Endodermal cell (in vitro differentiated cells): ENCODE measurements at regions not wholly inside any gene's neighbourhood (a gene's known extent, or its start where the extent isn't known, plus 50 kb on each side); places are given as distances from the start of the nearest gene placed in this dataset.

Source experiments
- DNase-seq: peaks from one replicate; pipeline ENCODE4 v3.0.0-alpha.2; 2017
- H3K27ac ChIP-seq: 2 replicates; pipeline ENCODE4 v1.5.1; 2013; ENCODE audit warnings: mild to moderate bottlenecking, low read depth, low read length, moderate library complexity
- H3K27me3 ChIP-seq: 2 replicates; pipeline ENCODE4 v1.6.1; 2013; ENCODE audit warnings: mild to moderate bottlenecking, low read length, moderate library complexity; ENCODE audit not compliant: insufficient read depth, control insufficient read depth, poor library complexity, severe bottlenecking
- H3K36me3 ChIP-seq: 2 replicates; pipeline ENCODE4 v1.7.0; 2013; ENCODE audit warnings: mild to moderate bottlenecking, low read length, moderate library complexity; ENCODE audit not compliant: control insufficient read depth, insufficient read depth
- H3K4me1 ChIP-seq: one replicate; pipeline ENCODE4 v1.7.0; 2013; ENCODE audit warnings: low read length; ENCODE audit not compliant: control insufficient read depth, insufficient read depth
- H3K4me3 ChIP-seq: 2 replicates; pipeline ENCODE4 v1.5.1; 2013; ENCODE audit warnings: mild to moderate bottlenecking, low read length, moderate library complexity
- H3K9ac ChIP-seq: 2 replicates; pipeline ENCODE4 v1.6.1; 2013; ENCODE audit warnings: mild to moderate bottlenecking, low read length, moderate library complexity; ENCODE audit not compliant: poor library complexity, severe bottlenecking; ENCODE audit errors: extremely low read depth
- H3K9me3 ChIP-seq: 2 replicates; pipeline ENCODE4 v1.6.1; 2013; ENCODE audit warnings: mild to moderate bottlenecking, low read length, moderate library complexity; ENCODE audit not compliant: control insufficient read depth
- H3K27ac Mint-ChIP-seq: 2 replicates; pipeline ENCODE4 v1.8.0; 2020; ENCODE audit warnings: mixed read lengths
- H3K27me3 Mint-ChIP-seq: 2 replicates; pipeline ENCODE4 v1.8.0; 2021; ENCODE audit warnings: mild to moderate bottlenecking, mixed read lengths; ENCODE audit not compliant: insufficient read depth
- H3K36me3 Mint-ChIP-seq: 2 replicates; pipeline ENCODE4 v1.8.0; 2020; ENCODE audit warnings: low read depth, mixed read lengths
- H3K4me1 Mint-ChIP-seq: 2 replicates; pipeline ENCODE4 v1.8.0; 2020; ENCODE audit warnings: mixed read lengths
- H3K4me3 Mint-ChIP-seq: 2 replicates; pipeline ENCODE4 v1.8.0; 2020; ENCODE audit warnings: mild to moderate bottlenecking, moderate library complexity, mixed read lengths
- H3K9me3 Mint-ChIP-seq: 2 replicates; pipeline ENCODE4 v1.8.0; 2020; ENCODE audit warnings: mild to moderate bottlenecking, mixed read lengths
- CTCF ChIP-seq: fragments of 200-600 bp; sonication (generic); conservative IDR thresholded peaks from 2 replicates; pipeline ENCODE4 v1.5.0; 2021; ENCODE audit warnings: antibody characterized with exemption, mild to moderate bottlenecking
- WGBS, 2 experiments: methylation state at CpG; one replicate each; pipeline versions ENCODE4 v1.1.5 to v1.1.7; 2013; ENCODE audit warnings: missing lambda C conversion rate in 2 of 2, mixed read lengths in 1 of 2; ENCODE audit not compliant: insufficient coverage in 1 of 2, insufficient read length in 1 of 2; 5-methylcytosine and 5-hydroxymethylcytosine counted together

GRCh38 chr14:94904636-94905035, 134.7 kb upstream of the GSC start:
- no peaks in the 10 kb centered on the region for H3K36me3 Mint-ChIP-seq
- peaks cover 7% of the 10 kb centered on the region for H3K9me3 Mint-ChIP-seq
- no peaks in the 10 kb centered on the region for H3K9me3 ChIP-seq
- no peak for TF ChIP-seq CTCF
- H3K4me1 Mint-ChIP-seq = peaks cover 19% of the 10 kb centered on the region
- H3K27ac Mint-ChIP-seq = peak overlapping the region; percentile 10
- no peak overlapping the region for H3K9ac ChIP-seq
- DNase-seq = peak; percentile 62
- H3K27me3 Mint-ChIP-seq = peaks cover 74% of the 10 kb centered on the region
- H3K27ac ChIP-seq = no peak overlapping the region
- H3K4me3 ChIP-seq = no peak overlapping the region
- no peaks in the 10 kb centered on the region for H3K36me3 ChIP-seq
- H3K27me3 ChIP-seq = peaks cover 11% of the 10 kb centered on the region
- WGBS, 2 experiments = 49 to 67% methylated on average over 2 to 4 of the region's 4 CpGs
- no peak overlapping the region for H3K4me3 Mint-ChIP-seq
- H3K4me1 ChIP-seq = peaks cover 2% of the 10 kb centered on the region

- Histone ChIP-seq H3K9me3 (no peaks in the 10 kb centered on the region), H3K36me3 (no peaks in the 10 kb centered on the region), H3K9ac (no peak overlapping the region), H3K4me1 (peaks cover 2% of the 10 kb centered on the region), H3K27ac (no peak overlapping the region), H3K27me3 (peaks cover 17% of the 10 kb centered on the region), H3K4me3 (no peak overlapping the region)
- H3K4me1 Mint-ChIP-seq = peaks cover 19% of the 10 kb centered on the region
- no peak overlapping the region for H3K4me3 Mint-ChIP-seq
- H3K9me3 Mint-ChIP-seq = peaks cover 7% of the 10 kb centered on the region
- peaks cover 77% of the 10 kb centered on the region for H3K27me3 Mint-ChIP-seq
- no peak for TF ChIP-seq CTCF
- DNase-seq = no peak
- no peaks in the 10 kb centered on the region for H3K36me3 Mint-ChIP-seq
- peak overlapping the region; percentile 54 for H3K27ac Mint-ChIP-seq
- WGBS, 2 experiments = 94 to 97% methylated on average over 3 of the region's 3 CpGs
These were observed 134.0 kb upstream of the GSC start for GRCh38 chr14:94903883-94904282.

- Mint-ChIP-seq H3K27ac (no peak overlapping the region), H3K4me3 (no peak overlapping the region), H3K9me3 (peaks cover 7% of the 10 kb centered on the region), H3K36me3 (no peaks in the 10 kb centered on the region), H3K4me1 (peaks cover 19% of the 10 kb centered on the region), H3K27me3 (peaks cover 78% of the 10 kb centered on the region)
- no peaks in the 10 kb centered on the region for H3K36me3 ChIP-seq
- peak; percentile 48 for DNase-seq
- H3K27ac ChIP-seq = no peak overlapping the region
- WGBS, 2 experiments = 90 to 100% methylated on average over 4 of the region's 4 CpGs
- TF ChIP-seq CTCF = no peak
- H3K9ac ChIP-seq = no peak overlapping the region
- H3K4me1 ChIP-seq = peaks cover 2% of the 10 kb centered on the region
- no peak overlapping the region for H3K4me3 ChIP-seq
- peaks cover 21% of the 10 kb centered on the region for H3K27me3 ChIP-seq
- no peaks in the 10 kb centered on the region for H3K9me3 ChIP-seq
These were observed 133.4 kb upstream of the GSC start for GRCh38 chr14:94903338-94903737.
